MG63 (cell line): ENCODE measurements at regions not wholly inside any gene's neighbourhood (a gene's known extent, or its start where the extent isn't known, plus 50 kb on each side); places are given as distances from the start of the nearest gene placed in this dataset.
A peak's percentile ranks its signal among the peaks of the same experiment; 100 is the strongest.

Experiments
- DNase-seq: peaks from one replicate; pipeline ENCODE4 v3.0.0-alpha.2; 2020
- H3K27me3 ChIP-seq: fragments of 250-450 bp; sonication (Bioruptor Pico); 2 replicates; pipeline ENCODE4 v1.5.1; 2020; ENCODE audit warnings: mild to moderate bottlenecking, moderate library complexity
- H3K36me3 ChIP-seq: fragments of 250-450 bp; sonication (Bioruptor Pico); 2 replicates; pipeline ENCODE4 v1.5.1; 2020; ENCODE audit warnings: mild to moderate bottlenecking, moderate library complexity
- H3K4me3 ChIP-seq: fragments of 250-450 bp; sonication (Bioruptor Pico); 2 replicates; pipeline ENCODE4 v1.5.1; 2020; ENCODE audit warnings: mild to moderate bottlenecking, moderate library complexity
- H3K9me3 ChIP-seq: fragments of 250-450 bp; sonication (Bioruptor Pico); 2 replicates; pipeline ENCODE4 v1.5.1; 2020; ENCODE audit warnings: mild to moderate bottlenecking, moderate library complexity

- no peaks in the 10 kb centered on the region for H3K27me3 ChIP-seq
- H3K4me3 ChIP-seq = no peak overlapping the region
- peak; percentile 11 for DNase-seq
- no peaks in the 10 kb centered on the region for H3K9me3 ChIP-seq
- no peaks in the 10 kb centered on the region for H3K36me3 ChIP-seq
Observed at GRCh38 chr1:208510192-208510952, 266.2 kb upstream of the PLXNA2 start.

GRCh38 chr1:208511242-208511860 lies 267.2 kb upstream of the PLXNA2 start:
- Histone ChIP-seq H3K4me3 (no peak overlapping the region), H3K9me3 (no peaks in the 10 kb centered on the region), H3K36me3 (no peaks in the 10 kb centered on the region), H3K27me3 (no peaks in the 10 kb centered on the region)
- no peak for DNase-seq

GRCh38 chr1:208513799-208514198 lies 269.6 kb upstream of the PLXNA2 start:
- H3K9me3 ChIP-seq = no peaks in the 10 kb centered on the region
- H3K4me3 ChIP-seq = no peak overlapping the region
- H3K27me3 ChIP-seq = no peaks in the 10 kb centered on the region
- no peak for DNase-seq
- no peaks in the 10 kb centered on the region for H3K36me3 ChIP-seq

GRCh38 chr1:208515129-208515528 lies 270.9 kb upstream of the PLXNA2 start:
- Histone ChIP-seq H3K27me3 (no peaks in the 10 kb centered on the region), H3K36me3 (no peaks in the 10 kb centered on the region), H3K4me3 (no peak overlapping the region), H3K9me3 (no peaks in the 10 kb centered on the region)
- DNase-seq = no peak

GRCh38 chr1:208516780-208517179 lies 272.6 kb upstream of the PLXNA2 start:
- no peak for DNase-seq
- Histone ChIP-seq H3K9me3 (no peaks in the 10 kb centered on the region), H3K36me3 (no peaks in the 10 kb centered on the region), H3K4me3 (no peak overlapping the region), H3K27me3 (no peaks in the 10 kb centered on the region)

- Histone ChIP-seq H3K27me3 (no peaks in the 10 kb centered on the region), H3K9me3 (no peaks in the 10 kb centered on the region), H3K4me3 (no peak overlapping the region), H3K36me3 (no peaks in the 10 kb centered on the region)
- peak; percentile 53 for DNase-seq
Observed at GRCh38 chr1:208520438-208521099, 276.4 kb upstream of the PLXNA2 start.

- Histone ChIP-seq H3K4me3 (no peak overlapping the region), H3K9me3 (no peaks in the 10 kb centered on the region), H3K36me3 (no peaks in the 10 kb centered on the region), H3K27me3 (no peaks in the 10 kb centered on the region)
- DNase-seq = no peak
Observed at GRCh38 chr1:208521534-208521933, 277.4 kb upstream of the PLXNA2 start.

GRCh38 chr1:208523007-208523406 lies 278.8 kb upstream of the PLXNA2 start:
- DNase-seq = no peak
- no peaks in the 10 kb centered on the region for H3K9me3 ChIP-seq
- no peaks in the 10 kb centered on the region for H3K36me3 ChIP-seq
- H3K4me3 ChIP-seq = no peak overlapping the region
- H3K27me3 ChIP-seq = no peaks in the 10 kb centered on the region

GRCh38 chr1:208524376-208524775 lies 280.2 kb upstream of the PLXNA2 start:
- DNase-seq = no peak
- H3K27me3 ChIP-seq = no peaks in the 10 kb centered on the region
- H3K4me3 ChIP-seq = no peak overlapping the region
- H3K36me3 ChIP-seq = no peaks in the 10 kb centered on the region
- no peaks in the 10 kb centered on the region for H3K9me3 ChIP-seq

- H3K9me3 ChIP-seq = no peaks in the 10 kb centered on the region
- DNase-seq = no peak
- H3K27me3 ChIP-seq = no peaks in the 10 kb centered on the region
Observed at GRCh38 chr1:208524925-208525324, 280.7 kb upstream of the PLXNA2 start.

GRCh38 chr1:208525417-208525816 lies 281.2 kb upstream of the PLXNA2 start:
- H3K36me3 ChIP-seq = no peaks in the 10 kb centered on the region
- DNase-seq = no peak
- H3K4me3 ChIP-seq = no peak overlapping the region
- H3K9me3 ChIP-seq = no peaks in the 10 kb centered on the region
- no peaks in the 10 kb centered on the region for H3K27me3 ChIP-seq

More at GRCh38 chr1:208524925-208525324, 280.7 kb upstream of the PLXNA2 start:
- Histone ChIP-seq H3K36me3 (no peaks in the 10 kb centered on the region), H3K4me3 (no peak overlapping the region)

GRCh38 chr1:208526613-208527125 lies 282.5 kb upstream of the PLXNA2 start:
- H3K27me3 ChIP-seq = no peaks in the 10 kb centered on the region

GRCh38 chr1:208527156-208527555 lies 283.0 kb upstream of the PLXNA2 start:
- no peak for DNase-seq
- no peak overlapping the region for H3K4me3 ChIP-seq
- no peaks in the 10 kb centered on the region for H3K9me3 ChIP-seq
- no peaks in the 10 kb centered on the region for H3K36me3 ChIP-seq
- no peaks in the 10 kb centered on the region for H3K27me3 ChIP-seq

More at GRCh38 chr1:208526613-208527125, 282.5 kb upstream of the PLXNA2 start:
- Histone ChIP-seq H3K4me3 (no peak overlapping the region), H3K36me3 (no peaks in the 10 kb centered on the region), H3K9me3 (no peaks in the 10 kb centered on the region)
- no peak for DNase-seq

GRCh38 chr1:208528578-208529240 lies 284.5 kb upstream of the PLXNA2 start:
- no peak for DNase-seq
- H3K27me3 ChIP-seq = no peaks in the 10 kb centered on the region
- H3K36me3 ChIP-seq = no peaks in the 10 kb centered on the region
- no peaks in the 10 kb centered on the region for H3K9me3 ChIP-seq
- H3K4me3 ChIP-seq = no peak overlapping the region

- H3K9me3 ChIP-seq = no peaks in the 10 kb centered on the region
- no peaks in the 10 kb centered on the region for H3K27me3 ChIP-seq
- H3K4me3 ChIP-seq = no peak overlapping the region
- H3K36me3 ChIP-seq = no peaks in the 10 kb centered on the region
- no peak for DNase-seq
Observed at GRCh38 chr1:208531003-208531750, 287.0 kb upstream of the PLXNA2 start.
